GM23338 (cell line): ENCODE measurements at regions not wholly inside any gene's neighbourhood (a gene's known extent, or its start where the extent isn't known, plus 50 kb on each side); places are given as distances from the start of the nearest gene placed in this dataset.

Experiments
- ATAC-seq: fragments of 200-7000 bp; cut with Tn5 transposase; 3 replicates; pipeline ENCODE4 v1.9.1; 2020
- DNase-seq: peaks from one replicate; pipeline ENCODE4 v3.0.0-alpha.2; 2015; ENCODE audit warnings: low spot score
- H2AFZ ChIP-seq: fragments of 200-600 bp; sonication (generic); 2 replicates; pipeline ENCODE4 v1.8.0; 2016; ENCODE audit warnings: antibody characterized with exemption, mild to moderate bottlenecking, moderate library complexity
- H3F3A ChIP-seq: fragments of 200-600 bp; sonication (generic); replicated peaks from 2 replicates; pipeline ENCODE4 v1.8.0; 2017; ENCODE audit warnings: antibody characterized with exemption, mixed run types, low read depth
- H3K27ac ChIP-seq: fragments of 200-600 bp; sonication (generic); 2 replicates; pipeline ENCODE4 v1.6.1; 2016; ENCODE audit warnings: low read depth
- H3K27me3 ChIP-seq: fragments of 200-600 bp; sonication (generic); 2 replicates; pipeline ENCODE4 v1.8.0; 2016; ENCODE audit warnings: mild to moderate bottlenecking, mixed run types, moderate library complexity; ENCODE audit not compliant: insufficient read depth
- H3K36me3 ChIP-seq: fragments of 200-600 bp; sonication (generic); 2 replicates; pipeline ENCODE4 v1.8.0; 2016; ENCODE audit warnings: mild to moderate bottlenecking; ENCODE audit not compliant: insufficient read depth
- H3K4me1 ChIP-seq: fragments of 200-600 bp; sonication (generic); 2 replicates; pipeline ENCODE4 v1.8.0; 2016; ENCODE audit warnings: mild to moderate bottlenecking, moderate library complexity; ENCODE audit not compliant: insufficient read depth
- H3K4me2 ChIP-seq: fragments of 200-600 bp; sonication (generic); 2 replicates; pipeline ENCODE4 v1.7.1; 2017; ENCODE audit warnings: mixed run types
- H3K4me3 ChIP-seq: fragments of 200-600 bp; sonication (generic); 2 replicates; pipeline ENCODE4 v1.6.1; 2016; ENCODE audit warnings: mixed run types
- H3K79me2 ChIP-seq: fragments of 200-600 bp; sonication (generic); replicated peaks from 2 replicates; pipeline ENCODE4 v1.8.0; 2017; ENCODE audit warnings: mild to moderate bottlenecking; ENCODE audit not compliant: insufficient read depth
- H3K9me2 ChIP-seq: fragments of 200-600 bp; sonication (generic); 2 replicates; pipeline ENCODE4 v1.8.0; 2017; ENCODE audit not compliant: insufficient read depth
- H4K20me1 ChIP-seq: fragments of 200-600 bp; sonication (generic); replicated peaks from 2 replicates; pipeline ENCODE4 v1.8.0; 2017; ENCODE audit warnings: mild to moderate bottlenecking; ENCODE audit not compliant: insufficient read depth
- H3K27ac Mint-ChIP-seq: 2 replicates; pipeline ENCODE4 v1.8.0; 2020; ENCODE audit warnings: inconsistent platforms, mild to moderate bottlenecking, moderate library complexity, mixed read lengths
- H3K27me3 Mint-ChIP-seq: 3 replicates; pipeline ENCODE4 v1.8.0; 2022; ENCODE audit warnings: low read depth, mild to moderate bottlenecking, moderate library complexity, mixed read lengths, inconsistent platforms; ENCODE audit not compliant: insufficient read depth, poor library complexity
- H3K36me3 Mint-ChIP-seq: 3 replicates; pipeline ENCODE4 v1.8.0; 2021; ENCODE audit warnings: low read depth, mild to moderate bottlenecking, inconsistent platforms, moderate library complexity, mixed read lengths
- H3K4me1 Mint-ChIP-seq: 3 replicates; pipeline ENCODE4 v1.8.0; 2020; ENCODE audit warnings: mild to moderate bottlenecking, inconsistent platforms, mixed read lengths
- H3K4me3 Mint-ChIP-seq: 3 replicates; pipeline ENCODE4 v1.8.0; 2021; ENCODE audit warnings: moderate library complexity, mild to moderate bottlenecking, inconsistent platforms, mixed read lengths
- H3K9me3 Mint-ChIP-seq: 3 replicates; pipeline ENCODE4 v1.8.0; 2020; ENCODE audit warnings: moderate library complexity, mild to moderate bottlenecking, inconsistent platforms, mixed read lengths
- ETS1 ChIP-seq: IDR thresholded peaks from 2 replicates; pipeline ENCODE4 v1.6.1; 2016; ENCODE audit warnings: antibody characterized with exemption
- REST ChIP-seq: IDR thresholded peaks from one replicate; pipeline ENCODE4 v1.6.1; 2018; ENCODE audit warnings: antibody characterized with exemption; ENCODE audit not compliant: unreplicated experiment
- ZNF114 ChIP-seq: fragments of 250-450 bp; sonication (Bioruptor Pico); IDR thresholded peaks from 2 replicates; pipeline ENCODE4 v1.5.0; 2020; ENCODE audit warnings: mild to moderate bottlenecking, moderate library complexity
- ZNF331 ChIP-seq: fragments of 250-450 bp; sonication (Bioruptor Pico); IDR thresholded peaks from 2 replicates; pipeline ENCODE4 v1.5.0; 2020; ENCODE audit warnings: low read depth, mild to moderate bottlenecking, moderate library complexity
- TF ChIP-seq, protein P1 (sequence below): fragments of 250-450 bp; sonication (Bioruptor Pico); IDR thresholded peaks from 2 replicates; pipeline ENCODE4 v1.5.0; 2020; ENCODE audit warnings: mild to moderate bottlenecking, moderate library complexity

- no peaks in the 10 kb centered on the region for H4K20me1 ChIP-seq
- no peak overlapping the region for H3K4me2 ChIP-seq
- peaks cover 4% of the 10 kb centered on the region; the same call in 1 of the 3 replicates for H3K9me3 Mint-ChIP-seq
- H3F3A ChIP-seq = no peaks in the 10 kb centered on the region
- H3K27ac ChIP-seq = no peak overlapping the region
- no peak overlapping the region for H3K4me3 ChIP-seq
- no peaks in the 10 kb centered on the region for H3K79me2 ChIP-seq
- H2AFZ ChIP-seq = no peak overlapping the region
- peaks cover 2% of the 10 kb centered on the region; the same call in 1 of the 2 replicates for H3K4me1 ChIP-seq
- DNase-seq (no peak), ATAC-seq (no peak)
- H3K27ac Mint-ChIP-seq = no peak overlapping the region
- H3K36me3 ChIP-seq = no peaks in the 10 kb centered on the region
- no peaks in the 10 kb centered on the region for H3K27me3 Mint-ChIP-seq
- H3K4me3 Mint-ChIP-seq = no peak overlapping the region
- H3K9me2 ChIP-seq = no peaks in the 10 kb centered on the region
- H3K4me1 Mint-ChIP-seq = peaks cover 10% of the 10 kb centered on the region
- H3K27me3 ChIP-seq = no peaks in the 10 kb centered on the region
- H3K36me3 Mint-ChIP-seq = no peaks in the 10 kb centered on the region
- no peak for TF ChIP-seq REST
- no peak for TF ChIP-seq ZNF114 (CRISPR knock-in tag)
- no peak for TF ChIP-seq ZNF331 (CRISPR knock-in tag)
These were observed 666.6 kb upstream of the CITED2 start for GRCh38 chr6:140041056-140041455.

GRCh38 chr6:140040396-140040795 is 665.9 kb upstream of the CITED2 start:
- no peaks in the 10 kb centered on the region for H3F3A ChIP-seq
- Mint-ChIP-seq H3K9me3 (peaks cover 4% of the 10 kb centered on the region; the same call in 1 of the 3 replicates), H3K4me3 (no peak overlapping the region), H3K36me3 (no peaks in the 10 kb centered on the region), H3K4me1 (peaks cover 6% of the 10 kb centered on the region), H3K27ac (no peak overlapping the region), H3K27me3 (no peaks in the 10 kb centered on the region)
- TF ChIP-seq ETS1 = no peak
- TF ChIP-seq, protein P1, sequence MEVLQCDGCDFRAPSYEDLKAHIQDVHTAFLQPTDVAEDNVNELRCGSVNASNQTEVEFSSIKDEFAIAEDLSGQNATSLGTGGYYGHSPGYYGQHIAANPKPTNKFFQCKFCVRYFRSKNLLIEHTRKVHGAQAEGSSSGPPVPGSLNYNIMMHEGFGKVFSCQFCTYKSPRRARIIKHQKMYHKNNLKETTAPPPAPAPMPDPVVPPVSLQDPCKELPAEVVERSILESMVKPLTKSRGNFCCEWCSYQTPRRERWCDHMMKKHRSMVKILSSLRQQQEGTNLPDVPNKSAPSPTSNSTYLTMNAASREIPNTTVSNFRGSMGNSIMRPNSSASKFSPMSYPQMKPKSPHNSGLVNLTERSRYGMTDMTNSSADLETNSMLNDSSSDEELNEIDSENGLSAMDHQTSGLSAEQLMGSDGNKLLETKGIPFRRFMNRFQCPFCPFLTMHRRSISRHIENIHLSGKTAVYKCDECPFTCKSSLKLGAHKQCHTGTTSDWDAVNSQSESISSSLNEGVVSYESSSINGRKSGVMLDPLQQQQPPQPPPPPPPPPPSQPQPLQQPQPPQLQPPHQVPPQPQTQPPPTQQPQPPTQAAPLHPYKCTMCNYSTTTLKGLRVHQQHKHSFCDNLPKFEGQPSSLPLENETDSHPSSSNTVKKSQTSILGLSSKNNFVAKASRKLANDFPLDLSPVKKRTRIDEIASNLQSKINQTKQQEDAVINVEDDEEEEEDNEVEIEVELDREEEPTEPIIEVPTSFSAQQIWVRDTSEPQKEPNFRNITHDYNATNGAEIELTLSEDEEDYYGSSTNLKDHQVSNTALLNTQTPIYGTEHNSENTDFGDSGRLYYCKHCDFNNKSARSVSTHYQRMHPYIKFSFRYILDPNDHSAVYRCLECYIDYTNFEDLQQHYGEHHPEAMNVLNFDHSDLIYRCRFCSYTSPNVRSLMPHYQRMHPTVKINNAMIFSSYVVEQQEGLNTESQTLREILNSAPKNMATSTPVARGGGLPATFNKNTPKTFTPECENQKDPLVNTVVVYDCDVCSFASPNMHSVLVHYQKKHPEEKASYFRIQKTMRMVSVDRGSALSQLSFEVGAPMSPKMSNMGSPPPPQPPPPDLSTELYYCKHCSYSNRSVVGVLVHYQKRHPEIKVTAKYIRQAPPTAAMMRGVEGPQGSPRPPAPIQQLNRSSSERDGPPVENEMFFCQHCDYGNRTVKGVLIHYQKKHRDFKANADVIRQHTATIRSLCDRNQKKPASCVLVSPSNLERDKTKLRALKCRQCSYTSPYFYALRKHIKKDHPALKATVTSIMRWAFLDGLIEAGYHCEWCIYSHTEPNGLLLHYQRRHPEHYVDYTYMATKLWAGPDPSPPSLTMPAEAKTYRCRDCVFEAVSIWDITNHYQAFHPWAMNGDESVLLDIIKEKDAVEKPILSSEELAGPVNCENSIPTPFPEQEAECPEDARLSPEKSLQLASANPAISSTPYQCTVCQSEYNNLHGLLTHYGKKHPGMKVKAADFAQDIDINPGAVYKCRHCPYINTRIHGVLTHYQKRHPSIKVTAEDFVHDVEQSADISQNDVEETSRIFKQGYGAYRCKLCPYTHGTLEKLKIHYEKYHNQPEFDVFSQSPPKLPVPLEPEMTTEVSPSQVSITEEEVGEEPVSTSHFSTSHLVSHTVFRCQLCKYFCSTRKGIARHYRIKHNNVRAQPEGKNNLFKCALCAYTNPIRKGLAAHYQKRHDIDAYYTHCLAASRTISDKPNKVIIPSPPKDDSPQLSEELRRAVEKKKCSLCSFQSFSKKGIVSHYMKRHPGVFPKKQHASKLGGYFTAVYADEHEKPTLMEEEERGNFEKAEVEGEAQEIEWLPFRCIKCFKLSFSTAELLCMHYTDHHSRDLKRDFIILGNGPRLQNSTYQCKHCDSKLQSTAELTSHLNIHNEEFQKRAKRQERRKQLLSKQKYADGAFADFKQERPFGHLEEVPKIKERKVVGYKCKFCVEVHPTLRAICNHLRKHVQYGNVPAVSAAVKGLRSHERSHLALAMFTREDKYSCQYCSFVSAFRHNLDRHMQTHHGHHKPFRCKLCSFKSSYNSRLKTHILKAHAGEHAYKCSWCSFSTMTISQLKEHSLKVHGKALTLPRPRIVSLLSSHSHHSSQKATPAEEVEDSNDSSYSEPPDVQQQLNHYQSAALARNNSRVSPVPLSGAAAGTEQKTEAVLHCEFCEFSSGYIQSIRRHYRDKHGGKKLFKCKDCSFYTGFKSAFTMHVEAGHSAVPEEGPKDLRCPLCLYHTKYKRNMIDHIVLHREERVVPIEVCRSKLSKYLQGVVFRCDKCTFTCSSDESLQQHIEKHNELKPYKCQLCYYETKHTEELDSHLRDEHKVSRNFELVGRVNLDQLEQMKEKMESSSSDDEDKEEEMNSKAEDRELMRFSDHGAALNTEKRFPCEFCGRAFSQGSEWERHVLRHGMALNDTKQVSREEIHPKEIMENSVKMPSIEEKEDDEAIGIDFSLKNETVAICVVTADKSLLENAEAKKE (CRISPR knock-in tag) = no peak
- no peaks in the 10 kb centered on the region for H3K4me1 ChIP-seq
- DNase-seq = no peak
- H3K4me2 ChIP-seq = no peak overlapping the region
- H3K9me2 ChIP-seq = no peaks in the 10 kb centered on the region
- no peaks in the 10 kb centered on the region for H3K36me3 ChIP-seq
- no peaks in the 10 kb centered on the region for H3K79me2 ChIP-seq
- H3K27me3 ChIP-seq = no peaks in the 10 kb centered on the region
- H3K27ac ChIP-seq = no peak overlapping the region
- no peak overlapping the region for H3K4me3 ChIP-seq
- H2AFZ ChIP-seq = no peak overlapping the region
- no peak for ATAC-seq
- no peaks in the 10 kb centered on the region for H4K20me1 ChIP-seq
